IMR-90 (cell line): ENCODE measurements at regions not wholly inside any gene's neighbourhood (a gene's known extent, or its start where the extent isn't known, plus 50 kb on each side); places are given as distances from the start of the nearest gene placed in this dataset.

Experiments used
- ATAC-seq: fragments of 200-7000 bp; cut with Tn5 transposase; 2 replicates; pipeline ENCODE4 v1.9.1; 2020; ENCODE audit warnings: low read depth, mild to moderate bottlenecking, moderate library complexity
- BruUV-seq: library from RNA; stranded (reverse); fragments of 400-500 nt; replicated peaks from 2 replicates; lab custom pipeline; 2021; lab: Mats Ljungman, UMichigan
- CTCF ChIA-PET: fragments of 300-600 bp; formaldehyde crosslinking; extraction: SDS; loops from one replicate; lab custom pipeline; 2021; ENCODE audit warnings: antibody characterized with exemption; lab: Yijun Ruan, JAX
- POLR2A ChIA-PET: fragments of 300-600 bp; sonication (Branson Sonifier 250); formaldehyde crosslinking; loops from one replicate; lab custom pipeline; 2022; ENCODE audit warnings: antibody characterized with exemption; ENCODE audit not compliant: unreplicated experiment; lab: Charles Lee
- DNase-seq: peaks from one replicate; pipeline ENCODE4 v3.0.0; 2013
- H2AFZ ChIP-seq: replicated peaks from 2 replicates; pipeline ENCODE3; 2013; ENCODE audit warnings: low read length, mild to moderate bottlenecking; ENCODE audit not compliant: poor library complexity
- H2AK5ac ChIP-seq: 2 replicates; pipeline ENCODE4 v1.6.1; 2013; ENCODE audit warnings: low read depth, low read length, inconsistent platforms
- H2AK9ac ChIP-seq: replicated peaks from 2 replicates; pipeline ENCODE3; 2013; ENCODE audit warnings: mild to moderate bottlenecking, low read depth, low read length, moderate library complexity; ENCODE audit not compliant: poor library complexity
- H2BK120ac ChIP-seq: 2 replicates; pipeline ENCODE4 v1.6.1; 2013; ENCODE audit warnings: low read depth, low read length, inconsistent platforms
- H2BK15ac ChIP-seq: 3 replicates; pipeline ENCODE4 v1.6.1; 2013; ENCODE audit warnings: low read depth, low read length, inconsistent platforms
- H2BK20ac ChIP-seq: 2 replicates; pipeline ENCODE4 v1.6.1; 2013; ENCODE audit warnings: low read depth, mild to moderate bottlenecking, inconsistent platforms, low read length, moderate library complexity
- H2BK5ac ChIP-seq: 2 replicates; pipeline ENCODE4 v1.6.1; 2013; ENCODE audit warnings: mild to moderate bottlenecking, low read depth, low read length, inconsistent platforms; ENCODE audit not compliant: poor library complexity, severe bottlenecking
- H3K14ac ChIP-seq: replicated peaks from 2 replicates; pipeline ENCODE4 v1.6.1; 2013; ENCODE audit warnings: low read depth, low read length, inconsistent platforms
- H3K18ac ChIP-seq: 2 replicates; pipeline ENCODE4 v1.6.1; 2013; ENCODE audit warnings: low read depth, low read length, control low read depth
- H3K23ac ChIP-seq: 2 replicates; pipeline ENCODE4 v1.6.1; 2013; ENCODE audit warnings: low read depth, low read length, inconsistent platforms
- H3K27ac ChIP-seq: 2 replicates; pipeline ENCODE4 v1.5.1; 2013; ENCODE audit warnings: mild to moderate bottlenecking, control low read depth, low read length; ENCODE audit not compliant: insufficient read depth
- H3K27me3 ChIP-seq: 2 replicates; pipeline ENCODE4 v1.6.1; 2013; ENCODE audit warnings: low read length; ENCODE audit not compliant: control insufficient read depth, insufficient read depth
- H3K36me3 ChIP-seq: 2 replicates; pipeline ENCODE4 v1.6.1; 2013; ENCODE audit warnings: low read length, mixed read lengths; ENCODE audit not compliant: control insufficient read depth, insufficient read depth
- H3K4ac ChIP-seq: 2 replicates; pipeline ENCODE4 v1.6.1; 2013; ENCODE audit warnings: low read depth, low read length, inconsistent platforms
- H3K4me1 ChIP-seq: 2 replicates; pipeline ENCODE4 v1.6.1; 2013; ENCODE audit warnings: low read length, mixed read lengths; ENCODE audit not compliant: control insufficient read depth, insufficient read depth
- H3K4me2 ChIP-seq: 2 replicates; pipeline ENCODE4 v1.6.1; 2013; ENCODE audit warnings: low read depth, mild to moderate bottlenecking, control low read depth, low read length, moderate library complexity
- H3K4me3 ChIP-seq: 2 replicates; pipeline ENCODE4 v1.5.1; 2013; ENCODE audit warnings: low read depth, mild to moderate bottlenecking, control low read depth, low read length, moderate library complexity; ENCODE audit not compliant: insufficient read depth
- H3K56ac ChIP-seq: 2 replicates; pipeline ENCODE4 v1.6.1; 2013; ENCODE audit warnings: low read length, inconsistent platforms; ENCODE audit not compliant: insufficient read depth; ENCODE audit errors: extremely low read depth
- H3K79me1 ChIP-seq, 2 experiments: 2 replicates each; pipeline ENCODE4 v1.6.1; 2013; ENCODE audit warnings: low read length in 2 of 2, inconsistent platforms in 1 of 2, low read depth in 1 of 2
- H3K9ac ChIP-seq: 2 replicates; pipeline ENCODE4 v1.6.1; 2013; ENCODE audit warnings: low read depth, low read length, control low read depth
- H3K9me1 ChIP-seq: 2 replicates; pipeline ENCODE4 v1.6.1; 2013; ENCODE audit warnings: low read length, inconsistent platforms; ENCODE audit not compliant: insufficient read depth
- H3K9me3 ChIP-seq: 2 replicates; pipeline ENCODE4 v1.6.1; 2013; ENCODE audit warnings: low read length; ENCODE audit not compliant: control insufficient read depth, insufficient read depth
- H4K20me1 ChIP-seq: 2 replicates; pipeline ENCODE4 v1.6.1; 2013; ENCODE audit warnings: low read length, inconsistent platforms; ENCODE audit not compliant: insufficient read depth
- H4K5ac ChIP-seq: 2 replicates; pipeline ENCODE4 v1.6.1; 2013; ENCODE audit warnings: mild to moderate bottlenecking, low read depth, low read length, control low read depth
- H4K8ac ChIP-seq, 2 experiments: 2 replicates each; pipeline ENCODE4 v1.6.1; 2013; ENCODE audit warnings: low read depth in 2 of 2, low read length in 2 of 2, control low read depth in 1 of 2, inconsistent platforms in 1 of 2
- H4K91ac ChIP-seq: 2 replicates; pipeline ENCODE4 v1.6.1; 2013; ENCODE audit warnings: low read depth, low read length, inconsistent platforms; ENCODE audit not compliant: insufficient read depth
- CEBPB ChIP-seq: IDR thresholded peaks from 2 replicates; pipeline ENCODE4 v1.6.1; 2012; ENCODE audit warnings: low read depth, low read length, improper control_type of control experiment
- CHD1 ChIP-seq: IDR thresholded peaks from 2 replicates; pipeline ENCODE4 v1.6.1; 2012; ENCODE audit warnings: low read depth, low read length, improper control_type of control experiment
- ELK1 ChIP-seq: fragments of 150-350 bp; IDR thresholded peaks from 2 replicates; pipeline ENCODE4 v1.6.1; 2016; ENCODE audit warnings: low read depth, mild to moderate bottlenecking, low read length, moderate library complexity, borderline replicate concordance
- FOS ChIP-seq: fragments of 150-350 bp; IDR thresholded peaks from 2 replicates; pipeline ENCODE4 v1.6.1; 2016; ENCODE audit warnings: low read depth, low read length
- MAFK ChIP-seq: IDR thresholded peaks from 2 replicates; pipeline ENCODE4 v1.6.1; 2012; ENCODE audit warnings: low read depth, low read length, improper control_type of control experiment
- NFE2L2 ChIP-seq: fragments of 150-350 bp; IDR thresholded peaks from 2 replicates; pipeline ENCODE4 v1.6.1; 2016; ENCODE audit warnings: low read depth, mild to moderate bottlenecking, low read length
- RAD21 ChIP-seq: IDR thresholded peaks from 2 replicates; pipeline ENCODE4 v1.6.1; 2012; ENCODE audit warnings: low read length, improper control_type of control experiment
- RFX5 ChIP-seq: IDR thresholded peaks from 2 replicates; pipeline ENCODE4 v1.8.0; 2012; ENCODE audit warnings: low read depth, mild to moderate bottlenecking, low read length, moderate library complexity
- USF2 ChIP-seq: fragments of 150-350 bp; IDR thresholded peaks from 2 replicates; pipeline ENCODE4 v1.6.1; 2017; ENCODE audit warnings: mild to moderate bottlenecking, antibody characterized with exemption, low read length, low read depth
- WGBS, 2 experiments: methylation state at CpG; one replicate each; pipeline versions ENCODE4 v1.1.5 to v1.1.7; 2013; ENCODE audit warnings: missing lambda C conversion rate in 2 of 2; ENCODE audit not compliant: insufficient read length in 1 of 2; ENCODE audit errors: extremely low coverage in 2 of 2; 5-methylcytosine and 5-hydroxymethylcytosine counted together
- dilution Hi-C: fragments of 300-500 bp; cut with HindIII; formaldehyde crosslinking; loops from one replicate; pipeline ENCODE4 v1.14.3; 2018; ENCODE audit warnings: low sequenced_read_pairs; ENCODE audit not compliant: unreplicated experiment
- in situ Hi-C: fragments of 300-500 bp; cut with MboI; formaldehyde crosslinking; loops from 3 replicates; pipeline ENCODE4 v1.14.3; 2019; ENCODE audit warnings: low sequenced_read_pairs, inconsistent platforms, mixed read lengths
- intact Hi-C: fragments of 100-400 bp; cut with micrococcal nuclease; formaldehyde crosslinking; loops from 2 replicates; pipeline ENCODE4 v1.10.0; 2022

GRCh38 chr10:120700426-120700825 lies 150.7 kb upstream of the WDR11 start:
- H4K20me1 ChIP-seq = no peaks in the 10 kb centered on the region
- peaks cover 19% of the 10 kb centered on the region for H3K9me3 ChIP-seq
- intact Hi-C loops = no loop called here
- no peak overlapping the region for H2BK5ac ChIP-seq
- no peak overlapping the region for H4K91ac ChIP-seq
- H3K4ac ChIP-seq = no peak overlapping the region
- H3K4me2 ChIP-seq = no peak overlapping the region
- H3K56ac ChIP-seq = no peak overlapping the region
- ChIA-PET POLR2A (no interaction called here), CTCF (no interaction called here)
- no CpG with 5 or more reads among the region's 2 CpGs for WGBS, 2 experiments
- H3K18ac ChIP-seq = no peak overlapping the region
- H3K27ac ChIP-seq = no peak overlapping the region
- dilution Hi-C loops = no loop called here
- no peak overlapping the region for H3K4me3 ChIP-seq
- no TSS peak for BruUV-seq
- no peaks in the 10 kb centered on the region for H3K36me3 ChIP-seq
- no peak overlapping the region for H4K5ac ChIP-seq
- no peak overlapping the region for H2AK5ac ChIP-seq
- H3K79me1 ChIP-seq = no peaks in the 10 kb centered on the region
- in situ Hi-C loops = no loop called here
- no peak overlapping the region for H2BK15ac ChIP-seq
- H2BK20ac ChIP-seq = no peak overlapping the region
- no peak overlapping the region for H4K8ac ChIP-seq
- H3K27me3 ChIP-seq = no peaks in the 10 kb centered on the region
- ATAC-seq (no peak), DNase-seq (no peak)
- no peak overlapping the region for H2AK9ac ChIP-seq
- H2AFZ ChIP-seq = no peak overlapping the region
- no peak overlapping the region for H3K14ac ChIP-seq
- H3K9ac ChIP-seq = no peak overlapping the region
- H2BK120ac ChIP-seq = no peak overlapping the region
- no peaks in the 10 kb centered on the region for H3K4me1 ChIP-seq
- no peaks in the 10 kb centered on the region for H3K9me1 ChIP-seq
- TF ChIP-seq USF2 = no peak
- no peak for TF ChIP-seq MAFK
- no peak for TF ChIP-seq NFE2L2
- TF ChIP-seq ELK1 = no peak
- TF ChIP-seq RFX5 = no peak
- no peak for TF ChIP-seq CEBPB
- no peak for TF ChIP-seq CHD1
- no peak for TF ChIP-seq RAD21
- no peak for TF ChIP-seq FOS
- H3K23ac ChIP-seq = no peak overlapping the region
